ENCODE measurements at regions not wholly inside any gene's neighbourhood (a gene's known extent, or its start where the extent isn't known, plus 50 kb on each side); places are given as distances from the start of the nearest gene placed in this dataset.
"Not testable (repeated sequence)": the region's sequence is repeated elsewhere in the genome, so short reads cannot be mapped to it uniquely, and the experiment has no call there.

- DNase-seq (ENCODE audit: low spot score), result no peak
Measured at GRCh38 chr21:20270365-20271055, 727.7 kb upstream of the NCAM2 start.

DNA sequence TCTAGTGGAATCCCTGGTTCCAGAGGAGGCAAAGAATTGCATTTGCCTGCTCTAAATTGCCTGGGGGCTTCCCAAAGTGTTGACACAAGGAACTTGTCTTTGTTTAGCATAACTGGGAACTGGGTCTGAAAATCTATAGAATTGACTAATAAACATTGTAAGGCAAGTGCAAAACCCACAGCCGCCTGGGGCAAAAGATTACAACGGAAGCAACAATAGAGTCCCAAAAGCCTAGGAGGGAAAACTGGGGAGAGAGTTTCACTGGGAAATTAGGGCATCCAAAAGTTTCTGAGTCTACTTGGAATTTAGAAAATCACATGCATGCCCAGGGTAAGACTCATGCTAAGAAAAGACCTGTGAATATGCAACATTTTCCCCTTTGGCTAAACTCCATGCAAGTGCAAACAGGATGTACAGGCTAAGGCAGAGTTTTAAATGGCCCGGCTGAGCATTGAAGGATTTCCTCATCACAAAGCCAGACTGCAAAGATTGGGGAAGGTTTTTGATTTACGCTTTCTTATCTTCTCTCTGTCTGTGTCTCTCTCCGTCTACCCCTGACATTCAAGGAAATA lies 725.3 kb upstream of the NCAM2 start:
- DNase-seq (ENCODE audit: low spot score), result no peak

- DNase-seq (ENCODE audit: low spot score), result no peak
Measured at GRCh38 chr21:20276377-20276776, 721.8 kb upstream of the NCAM2 start.

DNA sequence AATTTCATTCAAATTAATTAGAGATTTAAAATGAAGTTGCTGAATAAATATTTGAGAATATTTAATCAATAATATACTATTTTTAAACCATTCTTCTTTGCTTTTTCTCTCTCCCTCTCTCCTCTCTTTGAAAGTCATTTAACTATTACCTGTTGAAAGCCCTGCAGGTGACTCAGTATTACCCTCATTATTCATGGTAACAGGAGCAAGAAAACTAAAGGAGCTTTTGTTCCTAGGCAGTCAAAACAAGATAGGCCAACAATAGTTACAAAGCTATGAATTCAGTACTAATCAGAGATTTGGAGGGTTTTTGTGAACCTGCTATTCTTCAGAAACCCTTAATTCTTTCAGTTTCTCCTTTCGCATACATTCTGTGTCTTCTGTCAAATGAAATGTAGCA lies 721.3 kb upstream of the NCAM2 start:
- DNase-seq (ENCODE audit: low spot score), result no peak

- no peak for DNase-seq (ENCODE audit: low spot score)
Measured at GRCh38 chr21:20283836-20284235, 714.4 kb upstream of the NCAM2 start.

DNA sequence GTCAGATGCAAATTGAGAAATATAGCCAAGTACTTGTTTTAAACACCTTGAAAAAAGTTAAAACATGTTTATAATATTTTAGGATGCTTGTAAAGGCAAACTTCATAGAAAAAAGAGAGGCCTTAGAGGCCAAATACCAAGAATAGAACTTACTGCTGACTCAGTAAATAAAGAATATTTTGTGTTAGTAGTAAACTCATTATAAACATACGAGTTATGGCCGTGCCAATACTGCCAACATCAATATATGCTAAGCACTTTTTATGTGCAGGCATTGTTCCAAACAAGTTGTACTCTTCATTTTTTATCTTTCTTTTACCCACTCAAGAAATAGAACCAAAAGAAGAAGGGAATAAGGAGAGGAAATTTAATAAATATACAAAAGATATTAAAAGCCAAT lies 705.9 kb upstream of the NCAM2 start:
- no peak for DNase-seq (ENCODE audit: low spot score)

GRCh38 chr21:20292854-20293253 lies 705.4 kb upstream of the NCAM2 start:
- not testable (repeated sequence) for DNase-seq (ENCODE audit: low spot score)

GRCh38 chr21:20301395-20301794 lies 696.8 kb upstream of the NCAM2 start:
- DNase-seq (ENCODE audit: low spot score), result no peak

DNA sequence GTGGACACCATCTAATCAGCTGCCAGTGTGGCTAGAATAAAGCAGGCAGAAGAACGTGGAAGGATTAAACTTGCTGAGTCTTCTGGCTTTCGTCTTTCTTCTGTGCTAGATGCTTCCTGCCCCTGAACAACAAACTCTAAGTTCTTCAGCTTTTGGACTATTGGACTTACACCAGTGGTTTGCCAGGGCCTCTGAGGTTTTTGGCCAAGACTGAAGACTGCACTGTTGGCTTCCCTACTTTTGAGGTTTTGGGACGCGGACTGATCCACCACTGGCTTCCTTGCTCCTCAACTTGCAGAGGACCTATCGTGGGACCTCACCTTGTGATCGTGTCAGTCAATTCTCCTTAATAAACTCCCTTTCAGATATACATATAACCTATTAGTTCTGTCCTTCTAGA lies 696.1 kb upstream of the NCAM2 start:
- no peak for DNase-seq (ENCODE audit: low spot score)

GRCh38 chr21:20306836-20307235 lies 691.4 kb upstream of the NCAM2 start:
- no peak for DNase-seq (ENCODE audit: low spot score)

GRCh38 chr21:20308586-20309315 lies 689.5 kb upstream of the NCAM2 start:
- no peak for DNase-seq (ENCODE audit: low spot score)

DNA sequence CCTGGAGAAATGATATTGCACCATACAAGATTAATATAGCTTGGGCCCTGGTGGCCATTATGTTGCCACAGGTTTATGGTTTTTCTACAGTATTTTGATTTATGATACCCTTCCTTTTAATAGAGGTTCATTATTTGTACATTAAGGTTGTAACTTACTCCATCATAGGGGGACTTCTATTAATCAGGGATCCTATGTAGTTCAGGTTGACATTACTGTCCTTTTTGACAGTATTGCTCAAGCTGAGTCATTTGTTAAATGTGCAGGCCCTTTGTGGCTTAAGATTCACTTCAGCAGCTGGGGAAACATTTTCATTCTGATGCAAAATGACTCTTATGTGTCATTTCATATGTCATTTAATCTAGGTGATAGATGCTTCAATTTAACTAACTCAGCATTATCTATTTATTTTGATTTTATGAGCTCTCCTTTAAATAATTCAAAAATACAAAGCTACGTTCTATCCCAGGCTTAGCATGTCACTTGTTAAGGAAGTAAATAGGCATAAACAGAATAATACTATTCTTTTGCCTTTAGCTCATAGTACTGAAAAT lies 686.9 kb upstream of the NCAM2 start:
- DNase-seq (ENCODE audit: low spot score), result no peak

DNA sequence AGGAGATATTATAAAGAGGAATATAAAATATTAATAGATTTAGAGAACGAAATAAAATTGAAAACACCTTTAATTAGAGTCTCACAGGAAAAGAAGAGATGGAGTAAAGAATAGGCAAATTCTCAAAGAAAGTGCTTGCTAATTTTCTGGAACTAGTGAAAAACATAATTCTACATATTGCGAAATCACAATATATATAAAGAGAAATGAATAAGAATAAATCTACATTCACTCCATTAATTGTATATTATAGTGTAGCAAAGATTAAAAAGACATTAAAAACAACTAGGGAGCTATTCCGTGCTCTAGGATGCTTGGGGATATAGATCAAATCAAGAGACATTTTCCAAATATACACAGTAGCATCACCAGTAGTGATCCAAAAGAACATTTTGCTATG lies 685.2 kb upstream of the NCAM2 start:
- DNase-seq (ENCODE audit: low spot score), result no peak

- no peak for DNase-seq (ENCODE audit: low spot score)
Measured at GRCh38 chr21:20315042-20315441, 683.2 kb upstream of the NCAM2 start.

DNA sequence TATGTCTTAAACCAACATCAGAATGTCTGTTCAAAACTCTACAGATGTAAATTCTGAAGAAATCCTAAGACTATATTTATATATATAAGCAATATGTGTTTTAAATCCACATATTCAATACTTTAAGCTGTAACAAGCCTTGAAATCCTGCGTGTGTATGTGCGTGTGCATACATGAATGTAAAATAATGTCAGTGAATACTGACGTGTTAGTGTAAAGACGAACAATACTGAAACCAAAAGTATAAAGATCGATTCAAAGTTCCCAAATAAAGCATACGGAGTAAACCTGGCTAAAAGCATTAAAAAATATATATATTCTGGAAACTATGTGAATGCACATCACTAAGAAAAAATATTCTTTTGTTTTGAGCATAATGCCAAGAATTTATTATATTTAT lies 668.6 kb upstream of the NCAM2 start:
- DNase-seq (ENCODE audit: low spot score), result no peak

DNA sequence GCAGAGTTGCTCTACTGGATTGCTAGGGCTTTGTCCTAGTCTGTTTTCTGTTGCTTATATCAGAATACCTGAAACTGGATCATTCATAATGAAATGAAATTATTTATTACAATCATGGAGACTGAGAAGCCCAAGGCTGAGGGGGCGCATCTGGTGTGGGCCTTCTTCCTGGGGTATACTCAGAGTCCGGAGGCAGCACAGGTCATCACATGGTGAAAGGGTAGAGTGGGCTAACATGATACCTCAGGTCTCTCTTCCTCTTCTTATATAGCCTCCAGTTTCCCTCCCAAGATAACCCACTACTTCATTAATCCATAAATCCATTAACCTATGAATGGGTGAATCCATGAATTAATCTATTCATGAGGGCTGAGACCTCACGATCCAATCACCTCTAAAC lies 667.6 kb upstream of the NCAM2 start:
- DNase-seq (ENCODE audit: low spot score), result no peak

DNA sequence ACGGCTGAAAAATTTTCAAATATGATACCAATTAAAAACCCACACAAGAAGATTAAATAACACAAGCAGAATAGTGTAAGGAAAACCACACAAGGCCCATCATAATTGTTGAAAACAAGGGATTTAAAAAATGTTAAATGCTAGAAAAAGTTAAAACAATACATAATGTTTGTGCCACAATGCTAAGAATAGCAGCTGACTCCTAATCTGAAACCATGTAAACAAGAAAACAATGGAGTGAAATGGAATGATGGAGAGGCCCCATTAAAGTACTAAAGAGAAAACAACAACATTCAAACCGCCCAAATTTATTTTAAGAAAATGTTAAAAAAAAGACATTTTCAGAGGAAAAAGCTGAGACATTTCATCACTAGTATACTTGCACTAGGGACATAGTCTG lies 663.6 kb upstream of the NCAM2 start:
- DNase-seq (ENCODE audit: low spot score), result no peak

- no peak for DNase-seq (ENCODE audit: low spot score)
Measured at GRCh38 chr21:20341431-20341830, 656.8 kb upstream of the NCAM2 start.

GRCh38 chr21:20343186-20343585 lies 655.0 kb upstream of the NCAM2 start:
- no peak for DNase-seq (ENCODE audit: low spot score)

GRCh38 chr21:20351138-20351537 lies 647.1 kb upstream of the NCAM2 start:
- DNase-seq (ENCODE audit: low spot score), result no peak

- DNase-seq (ENCODE audit: low spot score), result no peak
Measured at GRCh38 chr21:20353351-20353750, 644.9 kb upstream of the NCAM2 start.

DNA sequence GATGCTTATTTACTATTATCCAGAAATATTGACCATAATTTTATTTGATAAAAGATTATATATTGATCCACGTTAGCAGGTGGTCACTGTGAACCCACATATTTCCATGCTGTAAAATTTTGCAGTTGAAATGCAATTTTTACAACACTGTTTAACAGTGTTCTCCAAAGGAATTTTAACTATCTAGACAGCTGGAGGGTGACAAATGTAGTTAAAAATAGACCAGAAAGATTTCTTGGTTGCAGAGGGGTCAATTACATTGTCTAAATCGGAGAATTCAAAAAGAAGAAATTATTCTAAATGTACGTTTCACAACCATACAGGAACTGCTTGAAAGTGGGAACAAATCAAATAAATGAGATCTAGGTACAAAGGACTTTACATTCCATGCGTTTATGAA lies 625.2 kb upstream of the NCAM2 start:
- DNase-seq (ENCODE audit: low spot score), result no peak

DNA sequence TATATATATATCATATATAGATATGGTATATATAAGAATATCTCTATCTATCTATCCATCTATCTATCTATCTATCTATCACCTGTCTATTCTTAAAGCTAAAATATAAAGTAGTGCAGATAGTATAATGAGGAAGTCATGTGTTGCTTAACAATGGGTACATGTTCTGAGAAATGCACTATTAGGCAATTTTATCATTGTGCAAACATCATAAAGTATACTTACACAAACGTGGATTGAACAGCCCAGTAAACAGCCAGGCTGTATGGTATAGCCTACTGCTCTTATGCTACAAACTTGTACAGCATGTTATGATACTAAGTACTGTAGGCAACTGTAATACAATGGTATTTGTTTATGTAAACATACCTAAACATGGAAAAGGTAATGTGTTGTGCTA lies 621.0 kb upstream of the NCAM2 start:
- DNase-seq (ENCODE audit: low spot score), result no peak

Data from HuH-7.5 (cell line).